Caco-2 (cell line): ENCODE measurements at regions not wholly inside any gene's neighbourhood (a gene's known extent, or its start where the extent isn't known, plus 50 kb on each side); places are given as distances from the start of the nearest gene placed in this dataset.

ENCODE experiments used
- BruUV-seq: library from RNA; stranded (reverse); fragments of 400-500 nt; replicated peaks from 2 replicates; lab custom pipeline; 2021; lab: Mats Ljungman, UMichigan
- CTCF ChIA-PET: fragments of 300-600 bp; sonication (Branson Sonifier 250); formaldehyde crosslinking; loops from one replicate; lab custom pipeline; 2022; ENCODE audit warnings: antibody characterized with exemption; lab: Charles Lee
- POLR2A ChIA-PET: fragments of 300-600 bp; sonication (Branson Sonifier 250); formaldehyde crosslinking; loops from one replicate; lab custom pipeline; 2022; ENCODE audit warnings: antibody characterized with exemption; lab: Charles Lee
- DNase-seq, 2 experiments: peaks; one replicate each; pipeline versions ENCODE4 v3.0.0 to v3.0.0-alpha.2; 2020 to 2022
- H3K27me3 ChIP-seq: replicated peaks from 2 replicates; pipeline ENCODE4 v1.6.0; 2011; ENCODE audit warnings: low read length; ENCODE audit not compliant: control insufficient read depth, insufficient read depth
- H3K36me3 ChIP-seq: 2 replicates; pipeline ENCODE4 v1.5.1; 2011; ENCODE audit warnings: low read length; ENCODE audit not compliant: control insufficient read depth, insufficient read depth
- H3K4me1 ChIP-seq: fragments of 250-450 bp; sonication (Bioruptor Pico); 2 replicates; pipeline ENCODE4 v1.5.1; 2020; ENCODE audit warnings: mild to moderate bottlenecking
- H3K4me3 ChIP-seq: 2 replicates; pipeline ENCODE4 v1.5.1; 2011; ENCODE audit warnings: low read depth, mild to moderate bottlenecking, control low read depth, low read length
- H3K9me3 ChIP-seq: fragments of 250-450 bp; sonication (Bioruptor Pico); 2 replicates; pipeline ENCODE4 v1.5.1; 2020; ENCODE audit warnings: mild to moderate bottlenecking, moderate library complexity
- H3K27ac Mint-ChIP-seq: one replicate; pipeline ENCODE4 v1.8.0; 2022; ENCODE audit warnings: mixed read lengths; ENCODE audit not compliant: unreplicated experiment
- H3K27me3 Mint-ChIP-seq: one replicate; pipeline ENCODE4 v1.8.0; 2022; ENCODE audit warnings: mixed read lengths; ENCODE audit not compliant: insufficient read depth, unreplicated experiment
- H3K36me3 Mint-ChIP-seq: one replicate; pipeline ENCODE4 v1.8.0; 2022; ENCODE audit warnings: mild to moderate bottlenecking, mixed read lengths; ENCODE audit not compliant: insufficient read depth, unreplicated experiment
- H3K4me1 Mint-ChIP-seq: one replicate; pipeline ENCODE4 v1.8.0; 2022; ENCODE audit warnings: low read depth, mixed read lengths; ENCODE audit not compliant: unreplicated experiment
- H3K4me3 Mint-ChIP-seq: one replicate; pipeline ENCODE4 v1.8.0; 2022; ENCODE audit warnings: mild to moderate bottlenecking, moderate library complexity, mixed read lengths; ENCODE audit not compliant: unreplicated experiment
- H3K9me3 Mint-ChIP-seq: one replicate; pipeline ENCODE4 v1.8.0; 2022; ENCODE audit warnings: mixed read lengths; ENCODE audit not compliant: unreplicated experiment
- CTCF ChIP-seq, 2 experiments: fragments of 200-600 bp in 1 of 2; IDR thresholded peaks; 1 replicate in 1 of 2; 2 replicates in 1 of 2; pipeline versions ENCODE4 v1.5.1 to v1.8.0; 2011 to 2022; ENCODE audit warnings: antibody characterized with exemption in 1 of 2, control low read depth in 1 of 2, inconsistent platforms in 1 of 2, low read depth in 1 of 2, low read length in 1 of 2, mild to moderate bottlenecking in 1 of 2, moderate library complexity in 1 of 2; ENCODE audit not compliant: insufficient read depth in 1 of 2, severe bottlenecking in 1 of 2, unreplicated experiment in 1 of 2
- intact Hi-C: fragments of 100-400 bp; cut with micrococcal nuclease; formaldehyde crosslinking; loops from one replicate; pipeline ENCODE4 v1.10.0; 2022; ENCODE audit not compliant: unreplicated experiment

DNA sequence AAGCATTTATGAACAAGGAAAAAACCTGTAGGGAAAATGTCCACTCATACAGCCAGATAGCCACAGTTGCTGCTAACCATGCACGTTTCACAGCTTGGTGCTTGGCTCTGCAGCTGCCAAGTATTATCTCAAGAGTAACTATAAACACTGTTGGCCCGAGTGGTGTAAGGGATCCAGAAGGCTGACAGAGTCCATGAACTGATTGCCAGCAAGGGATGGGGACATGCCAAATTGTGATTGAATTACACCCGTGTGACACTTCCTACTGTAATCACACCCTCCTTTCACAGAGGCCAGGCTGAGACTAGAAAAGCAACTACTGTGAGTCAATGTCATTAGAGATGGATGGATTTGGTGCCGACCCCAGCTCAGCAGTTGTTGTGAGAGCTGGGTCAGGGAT is 223.9 kb upstream of the ANKRD50 start:
- Mint-ChIP-seq H3K9me3 (no peaks in the 10 kb centered on the region), H3K36me3 (no peaks in the 10 kb centered on the region), H3K4me1 (no peaks in the 10 kb centered on the region), H3K27me3 (no peaks in the 10 kb centered on the region), H3K4me3 (no peak overlapping the region), H3K27ac (no peak overlapping the region)
- H3K4me1 ChIP-seq: no peaks in the 10 kb centered on the region
- TF ChIP-seq CTCF (IDR thresholded peaks at IDR 0.05; ENCODE audit: insufficient read depth in 1 of 2, low read depth in 1 of 2, low read length in 1 of 2, severe bottlenecking in 1 of 2, unreplicated experiment in 1 of 2): no peak
- H3K9me3 ChIP-seq: no peaks in the 10 kb centered on the region
- no peaks in the 10 kb centered on the region for H3K27me3 ChIP-seq
- intact Hi-C loops: no loop called here
- BruUV-seq: no TSS peak
- H3K36me3 ChIP-seq: no peaks in the 10 kb centered on the region
- no peak for DNase-seq
- CTCF ChIA-PET: no interaction called here
- H3K4me3 ChIP-seq: no peak overlapping the region
- POLR2A ChIA-PET: no interaction called here

GRCh38 chr4:124934916-124935315 is 222.4 kb upstream of the ANKRD50 start:
- Histone ChIP-seq H3K4me3 (no peak overlapping the region), H3K4me1 (no peaks in the 10 kb centered on the region), H3K27me3 (no peaks in the 10 kb centered on the region), H3K9me3 (no peaks in the 10 kb centered on the region), H3K36me3 (no peaks in the 10 kb centered on the region)
- no peak for DNase-seq
- intact Hi-C loops: no loop called here
- no peak overlapping the region for H3K4me3 Mint-ChIP-seq
- H3K4me1 Mint-ChIP-seq: no peaks in the 10 kb centered on the region
- no peaks in the 10 kb centered on the region for H3K27me3 Mint-ChIP-seq
- ChIA-PET POLR2A (no interaction called here), CTCF (no interaction called here)
- no TSS peak for BruUV-seq
- H3K9me3 Mint-ChIP-seq: no peaks in the 10 kb centered on the region
- no peak overlapping the region for H3K27ac Mint-ChIP-seq
- no peak for TF ChIP-seq CTCF (IDR thresholded peaks at IDR 0.05; ENCODE audit: insufficient read depth in 1 of 2, low read depth in 1 of 2, low read length in 1 of 2, severe bottlenecking in 1 of 2, unreplicated experiment in 1 of 2)
- no peaks in the 10 kb centered on the region for H3K36me3 Mint-ChIP-seq

- POLR2A ChIA-PET: no interaction called here
- no peaks in the 10 kb centered on the region for H3K27me3 ChIP-seq
- Mint-ChIP-seq H3K27me3 (no peaks in the 10 kb centered on the region), H3K27ac (no peak overlapping the region), H3K9me3 (no peaks in the 10 kb centered on the region), H3K4me1 (no peaks in the 10 kb centered on the region), H3K36me3 (no peaks in the 10 kb centered on the region), H3K4me3 (no peak overlapping the region)
- TF ChIP-seq CTCF (IDR thresholded peaks at IDR 0.05; ENCODE audit: insufficient read depth in 1 of 2, low read depth in 1 of 2, low read length in 1 of 2, severe bottlenecking in 1 of 2, unreplicated experiment in 1 of 2): no peak
- CTCF ChIA-PET: no interaction called here
- no peaks in the 10 kb centered on the region for H3K9me3 ChIP-seq
- BruUV-seq: no TSS peak
- intact Hi-C loops: no loop called here
- H3K4me3 ChIP-seq: no peak overlapping the region
- no peaks in the 10 kb centered on the region for H3K36me3 ChIP-seq
- no peaks in the 10 kb centered on the region for H3K4me1 ChIP-seq
- no peak for DNase-seq
These were observed 221.0 kb upstream of the ANKRD50 start for GRCh38 chr4:124933521-124933920.
